PC-9 (cell line): ENCODE measurements at regions not wholly inside any gene's neighbourhood (a gene's known extent, or its start where the extent isn't known, plus 50 kb on each side); places are given as distances from the start of the nearest gene placed in this dataset.

Experiments
- BruUV-seq: library from RNA; stranded (reverse); fragments of 400-500 nt; replicated peaks from 2 replicates; lab custom pipeline; 2021; lab: Mats Ljungman, UMichigan
- CTCF ChIA-PET: fragments of 300-600 bp; sonication (Branson Sonifier 250); formaldehyde crosslinking; loops from one replicate; lab custom pipeline; 2022; ENCODE audit warnings: antibody characterized with exemption; lab: Charles Lee
- POLR2A ChIA-PET: fragments of 300-600 bp; sonication (Branson Sonifier 250); formaldehyde crosslinking; loops from one replicate; lab custom pipeline; 2022; ENCODE audit warnings: antibody characterized with exemption; ENCODE audit not compliant: unreplicated experiment; lab: Charles Lee
- DNase-seq, 2 experiments: peaks; one replicate each; pipeline versions ENCODE4 v3.0.0 to v3.0.0-alpha.2; 2015 to 2022; ENCODE audit warnings: mixed read lengths in 1 of 2
- H2AFZ ChIP-seq: fragments of 200-600 bp; sonication (generic); 2 replicates; pipeline ENCODE4 v1.8.1; 2017; ENCODE audit warnings: antibody characterized with exemption
- H3F3A ChIP-seq: fragments of 200-600 bp; sonication (generic); 2 replicates; pipeline ENCODE4 v1.8.1; 2017; ENCODE audit warnings: antibody characterized with exemption, mild to moderate bottlenecking, low read depth; ENCODE audit not compliant: insufficient read depth
- H3K27ac ChIP-seq: fragments of 200-600 bp; sonication (generic); 2 replicates; pipeline ENCODE4 v1.6.1; 2016; ENCODE audit warnings: mixed run types
- H3K27me3 ChIP-seq: fragments of 200-600 bp; sonication (generic); 2 replicates; pipeline ENCODE4 v1.6.1; 2016; ENCODE audit warnings: low read depth, mixed run types; ENCODE audit not compliant: insufficient read depth
- H3K36me3 ChIP-seq: fragments of 200-600 bp; sonication (generic); 2 replicates; pipeline ENCODE4 v1.6.1; 2016; ENCODE audit warnings: low read depth, mixed run types
- H3K4me1 ChIP-seq: fragments of 200-600 bp; sonication (generic); replicated peaks from 2 replicates; pipeline ENCODE4 v1.6.1; 2016; ENCODE audit warnings: mixed run types; ENCODE audit not compliant: insufficient read depth
- H3K4me2 ChIP-seq: fragments of 200-600 bp; sonication (generic); 2 replicates; pipeline ENCODE4 v1.6.1; 2017; ENCODE audit warnings: mixed run types
- H3K4me3 ChIP-seq: fragments of 200-600 bp; sonication (generic); 2 replicates; pipeline ENCODE4 v1.6.1; 2016; ENCODE audit warnings: mixed run types
- H3K79me2 ChIP-seq: fragments of 200-600 bp; sonication (generic); 2 replicates; pipeline ENCODE4 v1.6.1; 2017; ENCODE audit warnings: low read depth, mixed run types
- H3K9me2 ChIP-seq: fragments of 200-600 bp; sonication (generic); 2 replicates; pipeline ENCODE4 v1.8.1; 2017; ENCODE audit warnings: mild to moderate bottlenecking; ENCODE audit not compliant: insufficient read depth
- H3K9me3 ChIP-seq: fragments of 200-600 bp; sonication (generic); 2 replicates; pipeline ENCODE4 v1.8.1; 2016; ENCODE audit warnings: low read depth; ENCODE audit not compliant: insufficient read depth
- H4K20me1 ChIP-seq: fragments of 200-600 bp; sonication (generic); 2 replicates; pipeline ENCODE4 v1.8.1; 2017; ENCODE audit not compliant: insufficient read depth
- EZH2 ChIP-seq: fragments of 200-600 bp; sonication (generic); IDR thresholded peaks from 2 replicates; pipeline ENCODE4 v1.8.0; 2017; ENCODE audit warnings: antibody characterized with exemption, low read depth
- intact Hi-C: fragments of 100-400 bp; cut with micrococcal nuclease; formaldehyde crosslinking; loops from one replicate; pipeline ENCODE4 v1.10.0; 2022; ENCODE audit not compliant: unreplicated experiment
- TF ChIP-seq, protein P1 (sequence below): fragments of 200-600 bp; sonication (generic); conservative IDR thresholded peaks from 2 replicates; pipeline ENCODE4 v1.6.1; 2017; ENCODE audit warnings: mixed run types, antibody characterized with exemption, mild to moderate bottlenecking, moderate library complexity

DNA sequence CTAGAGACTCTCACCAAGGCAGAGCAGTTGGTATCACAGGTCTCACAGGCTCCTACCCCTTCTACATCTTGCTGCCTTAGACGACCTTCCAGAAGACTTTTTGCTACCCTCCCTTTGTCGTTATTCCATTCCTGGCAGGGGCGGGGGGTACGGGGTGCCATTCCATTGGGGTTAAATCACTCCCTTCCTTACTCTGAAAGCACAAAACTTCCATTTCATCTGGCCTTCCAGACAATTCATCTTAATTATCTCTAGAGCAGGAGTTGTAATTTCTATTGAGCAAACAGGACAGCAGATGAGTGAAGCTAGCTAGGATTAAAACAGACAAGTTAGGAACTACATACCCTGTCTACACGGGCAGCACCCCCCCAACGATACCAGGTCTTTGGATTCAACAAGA is 276.2 kb upstream of the TANK start:
- Histone ChIP-seq H3K79me2 (no peaks in the 10 kb centered on the region), H3K4me2 (no peak overlapping the region), H3K27me3 (no peaks in the 10 kb centered on the region), H3K36me3 (no peaks in the 10 kb centered on the region), H3K4me1 (no peaks in the 10 kb centered on the region), H3K27ac (no peak overlapping the region), H3K4me3 (no peak overlapping the region), H4K20me1 (no peaks in the 10 kb centered on the region), H3K9me3 (no peaks in the 10 kb centered on the region), H2AFZ (no peak overlapping the region), H3K9me2 (no peaks in the 10 kb centered on the region), H3F3A (no peaks in the 10 kb centered on the region)
- BruUV-seq, result no TSS peak
- TF ChIP-seq, protein P1, sequence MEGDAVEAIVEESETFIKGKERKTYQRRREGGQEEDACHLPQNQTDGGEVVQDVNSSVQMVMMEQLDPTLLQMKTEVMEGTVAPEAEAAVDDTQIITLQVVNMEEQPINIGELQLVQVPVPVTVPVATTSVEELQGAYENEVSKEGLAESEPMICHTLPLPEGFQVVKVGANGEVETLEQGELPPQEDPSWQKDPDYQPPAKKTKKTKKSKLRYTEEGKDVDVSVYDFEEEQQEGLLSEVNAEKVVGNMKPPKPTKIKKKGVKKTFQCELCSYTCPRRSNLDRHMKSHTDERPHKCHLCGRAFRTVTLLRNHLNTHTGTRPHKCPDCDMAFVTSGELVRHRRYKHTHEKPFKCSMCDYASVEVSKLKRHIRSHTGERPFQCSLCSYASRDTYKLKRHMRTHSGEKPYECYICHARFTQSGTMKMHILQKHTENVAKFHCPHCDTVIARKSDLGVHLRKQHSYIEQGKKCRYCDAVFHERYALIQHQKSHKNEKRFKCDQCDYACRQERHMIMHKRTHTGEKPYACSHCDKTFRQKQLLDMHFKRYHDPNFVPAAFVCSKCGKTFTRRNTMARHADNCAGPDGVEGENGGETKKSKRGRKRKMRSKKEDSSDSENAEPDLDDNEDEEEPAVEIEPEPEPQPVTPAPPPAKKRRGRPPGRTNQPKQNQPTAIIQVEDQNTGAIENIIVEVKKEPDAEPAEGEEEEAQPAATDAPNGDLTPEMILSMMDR, result no peak
- TF ChIP-seq EZH2, result no peak
- ChIA-PET CTCF (no interaction called here), POLR2A (no interaction called here)
- intact Hi-C loops, result no loop called here
- DNase-seq, result no peak

DNA sequence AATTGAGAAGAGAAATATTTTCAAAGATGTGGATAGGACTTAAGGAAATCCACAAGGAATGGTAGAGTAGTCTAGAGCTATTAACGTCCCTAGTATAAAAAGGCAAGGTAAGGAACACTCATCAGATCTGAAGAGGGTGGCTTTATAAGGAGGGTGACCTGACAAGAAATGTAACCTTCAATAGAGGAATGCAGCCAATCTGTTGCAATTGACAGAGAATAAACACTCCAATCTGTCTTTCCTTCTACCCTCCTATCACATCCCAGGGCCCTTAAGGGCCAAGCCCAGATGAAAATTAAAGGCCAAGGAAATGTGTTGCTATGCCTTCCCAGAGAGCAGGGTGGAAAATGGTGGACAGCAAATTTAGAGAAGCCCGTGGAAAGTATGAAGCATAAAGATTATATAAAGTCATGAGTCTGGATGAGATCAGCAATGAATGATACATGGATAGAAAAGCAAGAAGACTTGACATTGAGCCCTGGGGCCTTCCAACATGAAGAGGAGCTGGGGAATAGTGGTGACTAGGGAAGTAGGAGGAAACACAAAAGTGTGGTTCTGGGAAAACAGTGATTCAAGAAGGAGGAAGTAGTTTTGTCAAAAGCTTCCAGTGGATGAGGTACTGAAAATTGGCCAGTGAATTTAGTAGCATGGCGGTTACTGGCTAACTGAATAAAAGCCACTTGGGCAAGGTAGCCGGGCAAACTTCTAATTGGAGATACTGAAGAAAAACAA is 270.6 kb upstream of the TANK start:
- no peak for DNase-seq

DNA sequence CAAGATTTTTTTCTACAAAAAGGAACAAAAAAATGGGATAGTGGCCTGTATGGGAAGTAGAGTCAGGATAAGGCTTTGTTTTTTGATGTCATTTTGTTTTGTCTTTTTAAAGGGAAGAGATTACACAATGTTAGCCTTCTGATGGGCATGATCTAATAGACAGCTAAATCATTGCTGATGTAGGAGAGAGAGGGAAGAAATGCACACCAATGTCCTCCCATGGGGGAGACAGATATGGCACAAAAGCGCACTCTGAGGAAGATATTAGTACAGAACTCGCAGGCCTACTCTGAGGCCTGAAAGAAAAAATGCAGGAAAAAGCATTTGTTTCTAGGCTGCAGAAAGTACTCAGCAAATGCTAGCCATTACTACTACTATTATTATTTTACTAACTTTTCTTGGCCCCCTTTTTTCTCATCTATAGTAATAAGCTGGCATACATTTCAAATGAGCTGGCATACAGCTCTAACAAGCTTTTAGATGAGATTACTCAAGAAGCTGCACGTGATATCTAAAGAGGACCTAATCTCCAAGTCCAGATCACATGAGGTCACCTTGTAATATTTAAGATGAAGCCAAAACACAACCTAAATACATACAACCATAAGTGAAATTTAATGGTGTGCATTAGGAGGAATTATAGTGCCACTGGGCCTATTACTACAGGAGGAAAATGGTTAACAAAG is 269.4 kb upstream of the TANK start:
- Histone ChIP-seq H3K4me3 (no peak overlapping the region), H3K4me2 (no peak overlapping the region), H3K9me3 (no peaks in the 10 kb centered on the region), H3K27ac (no peak overlapping the region), H3K9me2 (no peaks in the 10 kb centered on the region), H3F3A (no peaks in the 10 kb centered on the region), H3K36me3 (no peaks in the 10 kb centered on the region), H2AFZ (no peak overlapping the region), H4K20me1 (no peaks in the 10 kb centered on the region), H3K27me3 (no peaks in the 10 kb centered on the region), H3K79me2 (no peaks in the 10 kb centered on the region), H3K4me1 (no peaks in the 10 kb centered on the region)
- intact Hi-C loops, result no loop called here
- ChIA-PET CTCF (no interaction called here), POLR2A (interaction anchor here (0.6 kb wide), 1 partner anchor 45 kb away, joined by 5 read pairs; no protein-coding TSS in a partner anchor)
- BruUV-seq, result no TSS peak
- DNase-seq, result no peak
- no peak for TF ChIP-seq EZH2
- TF ChIP-seq, protein P1, result no peak

More for the DNA sequence above, 270.6 kb upstream of the TANK start:
- ChIA-PET CTCF (no interaction called here), POLR2A (no interaction called here)
- no peaks in the 10 kb centered on the region for H3K9me2 ChIP-seq
- H3K4me3 ChIP-seq, result no peak overlapping the region
- intact Hi-C loops, result no loop called here
- no peaks in the 10 kb centered on the region for H3K4me1 ChIP-seq
- no peak overlapping the region for H3K4me2 ChIP-seq
- no peaks in the 10 kb centered on the region for H3K27me3 ChIP-seq
- no peaks in the 10 kb centered on the region for H3F3A ChIP-seq
- no peaks in the 10 kb centered on the region for H3K79me2 ChIP-seq
- H3K9me3 ChIP-seq, result no peaks in the 10 kb centered on the region
- H3K36me3 ChIP-seq, result no peaks in the 10 kb centered on the region
- no peak for TF ChIP-seq EZH2
- TF ChIP-seq, protein P1, result no peak
- no peak overlapping the region for H3K27ac ChIP-seq
- no peaks in the 10 kb centered on the region for H4K20me1 ChIP-seq
- no TSS peak for BruUV-seq
- no peak overlapping the region for H2AFZ ChIP-seq
